Stomach (tissue), 4 donors: ENCODE measurements at regions not wholly inside any gene's neighbourhood (a gene's known extent, or its start where the extent isn't known, plus 50 kb on each side); places are given as distances from the start of the nearest gene placed in this dataset.

Experiments used
- CTCF ChIP-seq, 7 experiments: fragments of 450-650 bp in 4 of 7; fragments of 200-600 bp in 3 of 7; sonication (generic) in 3 of 7; IDR thresholded peaks; one replicate each; pipeline ENCODE4 v1.5.1; 2016 to 2019; ENCODE audit warnings: antibody characterized with exemption in 7 of 7, control low read depth in 2 of 7, mild to moderate bottlenecking in 1 of 7
- EP300 ChIP-seq: sonication (generic); formaldehyde crosslinking; IDR thresholded peaks from one replicate; pipeline ENCODE4 v1.6.1; 2017; ENCODE audit warnings: antibody characterized with exemption
- POLR2A ChIP-seq, 4 donors: fragments of 450-650 bp; IDR thresholded peaks; one replicate each; pipeline ENCODE4 v1.6.1; 2016; ENCODE audit warnings: antibody characterized with exemption in 4 of 4, control low read depth in 2 of 4, mild to moderate bottlenecking in 1 of 4, moderate library complexity in 1 of 4

DNA sequence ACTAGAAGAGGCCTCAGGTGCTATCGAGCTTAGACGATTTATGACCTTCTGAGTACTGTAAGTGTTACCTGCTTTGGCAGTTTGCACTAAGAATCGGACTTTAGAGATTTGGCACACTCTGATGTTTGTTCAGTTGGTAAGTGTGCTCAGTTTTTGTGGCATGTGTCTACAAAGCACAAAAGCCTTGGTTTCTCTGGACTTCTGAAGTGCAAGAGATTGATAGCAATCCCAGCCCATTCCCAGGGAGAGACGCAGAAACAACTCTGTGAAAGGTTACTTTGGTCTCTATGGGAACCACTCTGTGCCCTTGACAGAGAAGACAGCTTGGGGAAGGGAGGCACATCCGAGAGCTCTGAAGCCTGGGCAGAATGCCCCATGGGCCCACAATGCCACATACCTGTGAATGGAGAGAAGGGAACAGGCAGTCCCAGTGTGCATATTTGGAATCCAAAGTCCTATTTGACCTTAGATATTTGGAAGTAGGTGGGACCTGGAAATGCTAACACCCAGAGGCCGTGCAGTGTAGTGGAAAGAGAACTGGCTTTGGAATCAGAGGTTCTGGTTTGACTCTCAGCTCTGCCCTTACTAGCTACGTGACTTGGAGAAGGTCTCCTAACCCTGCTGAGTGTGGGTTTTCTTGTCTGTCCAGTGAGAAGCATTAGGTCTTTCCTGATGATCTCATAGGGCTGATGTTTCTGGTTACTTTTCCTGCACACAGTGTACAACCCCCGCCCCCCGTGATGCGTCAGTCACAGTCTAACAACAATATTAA, 194.3 kb upstream of the VLDLR start:
- TF ChIP-seq POLR2A (IDR thresholded peaks at IDR 0.05) (no peak), EP300 (no peak), CTCF (IDR thresholded peaks at IDR 0.05) (no peak)
